Spleen (tissue), 7 donors: ENCODE measurements at regions not wholly inside any gene's neighbourhood (a gene's known extent, or its start where the extent isn't known, plus 50 kb on each side); places are given as distances from the start of the nearest gene placed in this dataset.

Source experiments
- POLR2AphosphoS5 ChIP-seq, 3 donors: sonication (generic); formaldehyde crosslinking; IDR thresholded peaks; one replicate each; pipeline ENCODE4 v1.5.1; 2017; ENCODE audit warnings: antibody characterized with exemption in 3 of 3
- TF ChIP-seq, protein P1 (sequence below), 11 experiments: fragments of 200-600 bp in 7 of 11; fragments of 450-650 bp in 4 of 11; sonication (generic) in 4 of 11; IDR thresholded peaks in 8 of 11; conservative IDR thresholded peaks in 3 of 11; 1 replicate in 7 of 11; 2 replicates in 4 of 11; pipeline versions ENCODE4 v1.4.0 to v1.8.0; 2016 to 2021; ENCODE audit warnings: antibody characterized with exemption in 11 of 11, inconsistent platforms in 4 of 11, mild to moderate bottlenecking in 1 of 11
- donor health status: DM: no; HTN: no; CAD: no; lungs with moderate emphysema.
- donor health status: DM: no; HTN: no; CAD: no.
- donor health status: DM: no; HTN: no; CAD: no.

DNA sequence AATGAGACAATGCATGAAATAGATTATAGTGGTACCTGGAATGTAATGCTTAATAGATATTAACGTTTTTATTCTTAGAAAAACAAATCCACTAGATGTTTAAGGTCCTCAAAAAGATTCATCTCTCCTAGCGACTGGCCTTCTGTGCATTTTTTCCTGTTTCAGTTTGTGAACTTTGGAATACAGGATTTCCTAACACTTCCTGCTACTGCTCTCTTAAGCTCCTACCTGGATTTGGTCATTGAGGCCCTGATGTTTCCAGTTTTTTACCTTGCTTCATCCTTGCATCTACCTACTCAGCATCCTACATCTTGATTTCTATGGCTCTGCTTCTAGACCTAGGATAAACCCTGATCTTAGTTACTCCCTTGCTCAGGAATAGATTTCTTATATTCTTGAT is 188.4 kb downstream of the ABCC12 start:
- TF ChIP-seq, protein P1, sequence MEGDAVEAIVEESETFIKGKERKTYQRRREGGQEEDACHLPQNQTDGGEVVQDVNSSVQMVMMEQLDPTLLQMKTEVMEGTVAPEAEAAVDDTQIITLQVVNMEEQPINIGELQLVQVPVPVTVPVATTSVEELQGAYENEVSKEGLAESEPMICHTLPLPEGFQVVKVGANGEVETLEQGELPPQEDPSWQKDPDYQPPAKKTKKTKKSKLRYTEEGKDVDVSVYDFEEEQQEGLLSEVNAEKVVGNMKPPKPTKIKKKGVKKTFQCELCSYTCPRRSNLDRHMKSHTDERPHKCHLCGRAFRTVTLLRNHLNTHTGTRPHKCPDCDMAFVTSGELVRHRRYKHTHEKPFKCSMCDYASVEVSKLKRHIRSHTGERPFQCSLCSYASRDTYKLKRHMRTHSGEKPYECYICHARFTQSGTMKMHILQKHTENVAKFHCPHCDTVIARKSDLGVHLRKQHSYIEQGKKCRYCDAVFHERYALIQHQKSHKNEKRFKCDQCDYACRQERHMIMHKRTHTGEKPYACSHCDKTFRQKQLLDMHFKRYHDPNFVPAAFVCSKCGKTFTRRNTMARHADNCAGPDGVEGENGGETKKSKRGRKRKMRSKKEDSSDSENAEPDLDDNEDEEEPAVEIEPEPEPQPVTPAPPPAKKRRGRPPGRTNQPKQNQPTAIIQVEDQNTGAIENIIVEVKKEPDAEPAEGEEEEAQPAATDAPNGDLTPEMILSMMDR (IDR thresholded peaks at IDR 0.05 in 8 of 11, conservative IDR thresholded peaks at IDR 0.05 in 3 of 11), result no peak
- no peak for TF ChIP-seq POLR2AphosphoS5 (IDR thresholded peaks at IDR 0.05)
